ENCODE measurements at regions not wholly inside any gene's neighbourhood (a gene's known extent, or its start where the extent isn't known, plus 50 kb on each side); places are given as distances from the start of the nearest gene placed in this dataset.

DNA sequence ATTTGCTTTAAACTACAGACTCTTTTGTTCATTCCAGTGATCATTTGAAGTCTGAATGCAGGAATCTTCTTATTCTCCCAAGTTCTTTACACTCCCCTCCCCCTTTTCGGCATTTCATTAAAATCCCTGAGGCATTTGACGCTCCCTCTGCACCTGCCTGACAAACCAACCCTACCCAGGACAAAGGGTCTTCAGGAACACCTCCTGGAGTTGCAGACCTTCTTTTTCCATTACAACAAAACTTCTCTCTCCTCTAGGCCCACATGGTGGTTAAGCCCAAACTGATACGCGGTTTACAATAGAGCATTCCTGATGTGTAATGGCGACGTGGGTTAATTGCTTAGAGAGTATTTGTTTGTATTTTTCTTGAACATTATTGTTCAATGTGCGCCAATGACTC is 367.4 kb downstream of the FBXO15 start:
- DNase-seq, result no peak

DNA sequence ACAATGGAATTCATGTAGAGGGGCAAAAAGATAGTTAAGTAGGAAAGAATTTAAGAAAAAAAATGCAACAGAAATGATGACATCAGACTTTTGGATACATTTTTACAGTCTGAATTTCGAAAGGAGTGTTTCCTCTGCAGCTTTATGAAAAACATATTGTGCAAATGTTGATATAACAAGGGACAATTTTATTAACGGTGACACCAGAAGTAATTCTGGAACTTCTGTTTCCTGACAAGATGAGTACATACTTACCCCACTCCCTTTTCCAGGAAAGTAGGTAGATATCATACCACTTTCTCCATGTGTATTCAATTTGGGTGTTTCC is 369.6 kb downstream of the FBXO15 start:
- no peak for DNase-seq

DNA sequence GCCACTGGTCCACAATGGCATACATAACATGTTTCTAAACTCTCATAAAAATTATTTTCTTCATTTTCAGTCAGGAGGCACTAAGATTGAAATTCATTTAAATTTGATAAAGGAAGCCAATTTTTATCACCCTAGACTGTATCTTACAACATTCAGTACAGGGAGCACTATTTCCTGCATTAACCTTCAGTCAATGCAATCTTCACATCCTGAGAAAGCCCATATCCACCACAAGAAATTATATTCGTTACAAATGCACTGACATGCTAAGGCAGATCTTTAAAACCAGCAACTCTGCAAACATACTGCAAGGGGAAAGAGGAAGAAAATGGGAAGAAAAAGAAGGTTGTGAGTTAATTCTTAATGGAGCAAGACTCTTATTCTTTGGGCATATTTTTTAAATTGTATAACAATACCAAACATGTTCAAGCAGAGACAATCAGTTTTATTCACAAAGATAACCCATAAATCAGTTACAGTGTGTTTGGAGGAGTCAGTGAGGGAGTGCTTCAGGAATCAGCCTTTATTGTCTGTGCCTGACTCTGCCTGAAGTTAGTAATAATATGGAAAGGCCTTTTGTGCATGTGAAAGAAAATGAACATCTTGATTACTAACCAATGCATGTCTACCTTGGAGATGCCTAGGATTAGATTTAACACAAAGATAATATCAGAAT is 370.1 kb downstream of the FBXO15 start:
- no peak for DNase-seq

GRCh38 chr18:73774811-73775509 is 372.7 kb downstream of the FBXO15 start:
- no peak for DNase-seq

DNA sequence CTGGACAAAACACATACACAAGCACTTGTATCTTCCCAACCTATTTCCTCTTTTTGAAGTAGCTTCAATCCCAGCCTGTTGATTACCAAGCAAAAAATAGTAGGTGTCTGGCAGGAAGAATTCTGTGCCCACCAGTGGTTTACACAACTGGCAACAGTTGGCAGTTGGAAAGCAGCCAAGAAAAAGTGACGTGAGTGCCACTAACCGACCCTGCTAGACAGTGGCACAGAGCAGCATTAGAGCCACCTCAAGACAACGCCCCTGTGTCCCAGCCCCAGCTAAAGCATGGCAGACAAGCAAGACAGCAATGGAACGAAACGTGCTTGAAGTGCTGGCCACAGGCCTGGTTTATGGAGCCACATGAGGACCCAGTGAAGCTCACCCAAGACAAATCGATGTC is 379.6 kb downstream of the FBXO15 start:
- DNase-seq, result no peak

GRCh38 chr18:73766910-73767515 is 380.6 kb downstream of the FBXO15 start:
- DNase-seq, result no peak

DNA sequence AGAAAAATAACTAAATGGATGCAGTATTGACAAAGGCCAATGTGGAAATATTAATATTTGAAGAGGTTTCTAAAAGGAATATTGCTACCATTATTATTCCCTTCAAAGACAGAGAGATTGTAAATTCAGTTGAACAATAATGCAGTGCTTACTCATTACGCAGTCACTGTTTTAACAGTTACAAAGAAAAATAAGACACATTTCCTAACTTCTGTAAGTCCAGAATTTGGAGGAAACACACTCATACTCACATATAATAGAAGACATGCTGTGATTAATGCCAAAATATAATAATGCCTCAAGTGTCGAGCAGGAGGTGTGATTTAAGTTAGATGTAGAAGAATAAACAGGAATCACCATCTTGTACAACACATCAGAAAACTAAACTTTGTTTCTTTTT is 389.2 kb downstream of the FBXO15 start:
- no peak for DNase-seq

GRCh38 chr18:73756256-73757091 is 391.2 kb downstream of the FBXO15 start:
- DNase-seq, result no peak

DNA sequence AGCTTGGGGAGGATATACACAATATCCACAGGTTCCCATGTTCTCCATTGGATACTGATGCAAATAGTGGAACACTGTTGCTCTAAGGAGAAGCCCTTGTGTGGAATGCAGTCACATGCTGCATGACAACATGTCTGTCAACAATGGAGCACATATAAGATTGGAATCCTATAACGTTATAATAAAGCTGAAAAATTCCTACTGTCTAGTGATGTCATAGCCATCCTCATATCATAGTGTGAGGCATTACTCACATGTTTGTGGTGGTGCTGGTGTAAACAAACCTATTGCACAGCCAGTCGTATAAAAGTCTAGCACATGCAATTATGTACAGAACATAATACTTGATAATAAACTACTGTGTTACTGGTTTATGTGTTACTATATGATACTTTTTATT is 394.7 kb downstream of the FBXO15 start:
- DNase-seq, result no peak

DNA sequence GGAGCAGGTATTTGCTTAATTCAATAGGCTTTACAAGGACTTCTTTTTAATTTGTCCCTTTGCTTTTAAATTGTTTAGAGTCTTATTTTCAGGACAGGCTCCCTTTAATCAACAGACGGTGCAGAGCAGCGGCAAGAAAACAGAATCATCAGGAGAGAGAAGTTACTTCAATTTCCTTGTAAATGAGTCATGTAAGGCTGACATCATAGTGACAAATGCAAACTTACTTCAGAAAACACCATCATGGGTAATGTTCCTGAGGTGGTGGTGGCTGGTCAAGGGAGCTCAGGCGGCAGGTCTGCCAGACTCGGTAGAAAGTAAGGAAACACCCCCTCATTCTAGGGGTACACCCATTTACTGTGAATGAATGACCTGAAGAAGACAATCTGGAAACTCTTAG is 395.1 kb downstream of the FBXO15 start:
- no peak for DNase-seq

- DNase-seq, result no peak
Measured at GRCh38 chr18:73750052-73750451, 397.6 kb downstream of the FBXO15 start.

- DNase-seq, result no peak
Measured at GRCh38 chr18:73749304-73749703, 398.3 kb downstream of the FBXO15 start.

- no peak for DNase-seq
Measured at GRCh38 chr18:73748731-73749130, 398.9 kb downstream of the FBXO15 start.

- no peak for DNase-seq
Measured at GRCh38 chr18:73746101-73746500, 401.5 kb downstream of the FBXO15 start.

DNA sequence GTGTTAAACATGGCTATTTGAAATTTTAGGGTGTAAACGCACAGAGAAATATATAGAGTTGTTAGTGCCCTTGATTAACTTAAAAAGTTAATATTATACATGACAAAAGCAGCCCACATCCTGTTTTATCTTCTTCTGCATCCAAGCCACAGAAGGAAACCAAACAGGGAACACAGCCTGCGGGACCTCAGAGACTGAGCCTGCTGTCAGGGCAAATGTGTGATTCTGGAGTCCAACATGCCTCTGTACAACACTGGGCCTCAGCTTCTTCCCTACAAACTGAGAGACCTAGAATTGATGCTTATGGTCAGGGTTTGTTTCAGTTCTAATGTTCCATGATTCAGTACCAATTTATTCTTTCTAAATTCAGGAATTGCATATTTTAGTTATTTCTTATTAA is 404.7 kb downstream of the FBXO15 start:
- no peak for DNase-seq

DNA sequence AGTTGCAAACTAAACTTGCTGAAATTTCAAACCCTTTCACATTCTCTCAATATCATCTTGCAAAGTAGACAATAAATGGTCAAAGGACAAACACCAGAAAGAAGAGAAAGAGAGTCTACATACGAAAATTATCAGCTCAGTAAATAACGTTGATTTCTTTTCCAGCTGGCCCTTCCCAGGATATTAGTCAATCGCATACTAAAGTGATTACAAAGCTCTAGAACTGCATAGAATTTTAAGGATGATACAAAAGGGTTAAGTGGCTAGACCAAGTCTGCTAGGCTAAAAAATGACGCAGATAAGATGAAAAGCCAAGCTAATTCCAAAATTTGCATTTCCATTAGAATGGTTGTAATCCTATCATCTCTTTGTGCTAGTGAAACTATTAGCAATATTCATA is 405.7 kb downstream of the FBXO15 start:
- no peak for DNase-seq

DNA sequence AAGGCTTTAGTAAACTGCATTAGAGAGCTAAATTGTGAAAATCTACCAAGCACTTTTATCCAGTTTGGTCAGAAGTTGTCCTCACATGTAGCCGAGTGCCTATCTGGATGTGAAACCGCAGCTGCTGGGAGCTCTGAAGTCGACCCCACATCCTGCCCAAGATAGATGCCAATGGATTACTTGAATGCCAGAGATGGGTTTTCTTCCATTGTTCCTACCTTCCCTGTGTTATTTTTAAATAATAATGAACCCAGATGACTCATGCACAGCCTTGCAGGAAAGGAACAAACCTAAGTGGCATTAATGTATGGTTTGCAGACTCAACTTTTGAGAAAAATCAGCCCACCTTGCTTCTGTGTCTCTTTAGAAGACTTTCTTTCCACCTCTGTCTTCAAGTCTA is 408.5 kb downstream of the FBXO15 start:
- no peak for DNase-seq

DNA sequence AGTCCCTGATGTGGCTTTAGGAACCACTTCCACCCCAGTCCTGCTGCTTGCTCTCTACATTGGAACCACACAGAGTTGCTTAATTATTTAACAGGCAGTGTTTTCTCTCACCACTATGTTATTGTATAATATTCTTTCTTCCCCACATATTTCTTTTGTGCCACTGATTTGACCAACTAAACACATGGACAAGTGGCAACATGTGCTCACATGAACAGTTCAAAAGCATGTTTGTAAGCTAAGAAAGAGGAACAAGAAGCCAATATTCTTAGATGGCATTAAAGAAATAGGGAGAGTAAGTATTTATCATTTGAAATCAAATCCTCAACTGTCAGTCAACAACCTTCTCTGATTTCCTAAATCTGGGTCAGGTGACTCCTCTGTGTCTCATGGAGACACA is 409.6 kb downstream of the FBXO15 start:
- DNase-seq, result no peak

DNA sequence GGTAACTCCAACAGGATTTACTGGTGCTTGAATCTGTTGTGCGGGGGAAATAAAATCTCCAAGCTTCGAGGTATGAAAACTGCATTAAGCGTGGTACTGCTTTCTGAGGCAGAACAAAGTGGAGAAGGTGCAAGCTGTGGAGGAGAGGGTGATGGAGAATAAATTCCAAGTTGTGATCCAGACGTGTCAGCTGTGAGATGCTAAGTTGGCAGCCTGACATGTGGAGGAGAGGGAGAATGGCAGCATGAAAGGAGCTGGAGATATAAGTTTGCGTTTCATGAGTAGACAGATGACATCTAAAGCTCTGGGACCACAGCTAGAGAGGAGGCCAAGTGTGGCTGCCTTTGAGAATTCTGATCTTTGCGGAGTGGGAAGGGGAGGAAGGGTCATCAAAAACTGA is 411.8 kb downstream of the FBXO15 start:
- no peak for DNase-seq

DNA sequence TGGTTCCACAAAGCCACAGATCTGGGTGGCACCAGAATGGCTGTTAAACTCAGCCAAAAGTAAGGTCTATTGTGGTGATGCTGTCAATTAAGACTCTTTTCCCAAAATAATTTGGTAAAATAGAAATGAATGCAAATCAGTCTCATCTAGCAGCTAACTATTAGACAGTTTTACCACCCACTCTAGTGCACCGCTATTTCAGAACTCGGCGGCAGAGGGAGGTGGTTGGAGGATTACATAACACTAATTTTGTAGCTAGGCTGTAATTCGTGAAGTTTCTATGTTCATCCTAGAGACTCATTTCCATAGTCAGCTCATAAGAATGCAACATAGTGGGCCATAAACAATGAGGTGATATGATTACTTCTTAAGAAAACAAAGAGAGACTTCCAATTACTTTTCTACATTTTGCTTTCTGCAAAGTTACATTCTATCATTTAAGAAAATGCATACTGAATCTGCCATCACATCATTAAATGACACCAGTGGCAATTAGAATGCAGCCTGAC is 413.8 kb downstream of the FBXO15 start:
- no peak for DNase-seq

DNA sequence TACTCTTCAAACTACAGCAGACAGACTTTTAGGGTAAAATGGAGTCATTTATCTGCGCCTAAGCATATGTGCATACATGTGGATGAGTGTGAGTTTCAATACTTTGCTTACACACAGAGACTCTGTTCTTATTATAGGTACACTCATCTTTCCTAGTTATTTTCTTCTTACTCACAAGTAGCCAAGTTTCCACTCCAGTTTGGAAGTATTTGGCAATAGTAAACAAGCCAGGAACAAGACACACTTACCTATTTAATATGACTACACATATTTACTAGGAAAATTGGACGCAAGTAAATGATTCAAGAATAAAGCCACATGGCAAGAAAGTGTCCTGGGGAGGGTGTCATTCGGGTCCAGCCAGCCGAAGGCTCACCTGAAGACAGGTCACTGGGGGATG is 414.3 kb downstream of the FBXO15 start:
- no peak for DNase-seq

DNA sequence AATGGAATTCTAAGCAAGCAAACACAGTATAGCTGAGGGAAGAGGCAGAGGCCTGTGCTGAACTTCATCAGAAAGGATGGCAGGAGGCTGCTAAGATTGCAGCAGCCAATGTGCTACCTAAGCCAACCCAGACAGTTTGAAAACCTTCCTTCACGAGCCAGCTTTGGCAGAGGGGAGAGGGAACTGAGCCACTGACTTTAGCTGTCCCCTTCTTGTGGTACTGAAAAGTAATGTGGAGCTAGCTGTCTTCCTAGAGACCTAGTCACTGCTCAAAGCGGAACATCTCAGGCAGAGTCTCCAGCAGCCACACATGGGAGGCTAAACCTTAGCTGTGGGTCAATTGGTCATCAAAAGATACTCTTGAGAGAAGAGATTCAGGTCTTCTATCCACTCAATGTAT is 419.0 kb downstream of the FBXO15 start:
- no peak for DNase-seq

- DNase-seq, result no peak
Measured at GRCh38 chr18:73724958-73725357, 422.7 kb downstream of the FBXO15 start.

DNA sequence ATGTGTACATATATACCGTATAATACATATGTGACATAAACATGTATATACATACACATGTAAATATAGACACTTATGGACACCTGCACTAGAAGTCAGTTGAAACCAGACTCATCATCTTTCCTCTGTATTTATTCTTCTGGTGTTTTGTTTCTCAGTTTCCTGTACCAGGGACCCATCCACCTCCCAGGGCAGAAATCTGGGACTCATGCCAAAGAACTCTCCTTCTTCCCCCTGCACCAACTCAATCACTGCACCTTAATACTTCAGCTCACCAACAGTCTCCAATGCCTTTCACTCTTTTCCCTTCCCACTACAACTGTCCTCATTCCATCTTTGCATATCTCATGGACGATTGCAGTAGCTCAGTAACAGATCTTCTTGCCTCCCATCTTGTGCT is 428.0 kb downstream of the FBXO15 start:
- no peak for DNase-seq

Measured in stimulated activated naive CD4-positive, alpha-beta T cell treated with Interleukin-2 at 50 U/mL for 16 hours (primary cell).